ENCODE measurements at regions not wholly inside any gene's neighbourhood (a gene's known extent, or its start where the extent isn't known, plus 50 kb on each side); places are given as distances from the start of the nearest gene placed in this dataset.

- H3K4me2 ChIP-seq (ENCODE audit: low read length): no peak overlapping the region
- no peak overlapping the region for H3K23ac ChIP-seq (ENCODE audit: low read length)
- no peak overlapping the region for H3K56ac ChIP-seq (ENCODE audit: low read length)
- no peak overlapping the region for H3K27ac ChIP-seq (ENCODE audit: low read depth, low read length)
- no peak overlapping the region for H4K8ac ChIP-seq (ENCODE audit: low read depth, low read length)
- no peak overlapping the region for H2BK120ac ChIP-seq (ENCODE audit: low read depth, low read length)
- no peak overlapping the region for H2BK5ac ChIP-seq (ENCODE audit: low read length)
- no peak overlapping the region for H3K9ac ChIP-seq (ENCODE audit: low read length)
- no peak overlapping the region for H4K5ac ChIP-seq (ENCODE audit: low read length)
- no peak overlapping the region for H2BK15ac ChIP-seq (replicated peaks; ENCODE audit: low read depth)
- H3K36me3 ChIP-seq (ENCODE audit: control insufficient read depth, insufficient read depth, low read length): no peaks in the 10 kb centered on the region
- no CpG with 5 or more reads among the region's 1 CpG for WGBS (ENCODE audit: extremely low coverage, insufficient coverage, low lambda C conversion rate)
- H3K18ac ChIP-seq (ENCODE audit: low read length): no peak overlapping the region
- H3K79me2 ChIP-seq (ENCODE audit: control insufficient read depth, insufficient read depth, low read length): no peaks in the 10 kb centered on the region
- no peak overlapping the region for H2AK5ac ChIP-seq (ENCODE audit: low read length)
- H3K4ac ChIP-seq (ENCODE audit: low read depth, low read length): no peak overlapping the region
- no peak overlapping the region for H3K4me3 ChIP-seq (ENCODE audit: low read length)
- no peaks in the 10 kb centered on the region for H3K27me3 ChIP-seq (ENCODE audit: insufficient read depth, low read length, poor library complexity)
- no peaks in the 10 kb centered on the region for H3K79me1 ChIP-seq (ENCODE audit: low read length)
- no peak for DNase-seq
- H3K4me1 ChIP-seq (ENCODE audit: control insufficient read depth, low read depth, low read length): no peaks in the 10 kb centered on the region
Measured at GRCh38 chr6:69623357-69623756, 173.5 kb downstream of the LMBRD1 start.

- no peak overlapping the region for H2AK5ac ChIP-seq (ENCODE audit: low read length)
- H3K27ac ChIP-seq (ENCODE audit: low read depth, low read length): no peak overlapping the region
- H2BK120ac ChIP-seq (ENCODE audit: low read depth, low read length): no peak overlapping the region
- H3K4me3 ChIP-seq (ENCODE audit: low read length): no peak overlapping the region
- H3K23ac ChIP-seq (ENCODE audit: low read length): no peak overlapping the region
- no peaks in the 10 kb centered on the region for H3K79me1 ChIP-seq (ENCODE audit: low read length)
- H3K4me2 ChIP-seq (ENCODE audit: low read length): no peak overlapping the region
- H3K36me3 ChIP-seq (ENCODE audit: control insufficient read depth, insufficient read depth, low read length): no peaks in the 10 kb centered on the region
- H3K18ac ChIP-seq (ENCODE audit: low read length): no peak overlapping the region
- H2BK15ac ChIP-seq (replicated peaks; ENCODE audit: low read depth): no peak overlapping the region
- H4K8ac ChIP-seq (ENCODE audit: low read depth, low read length): no peak overlapping the region
- no peak overlapping the region for H2BK5ac ChIP-seq (ENCODE audit: low read length)
- no peaks in the 10 kb centered on the region for H3K27me3 ChIP-seq (ENCODE audit: insufficient read depth, low read length, poor library complexity)
- DNase-seq: peak; percentile 46
- H3K56ac ChIP-seq (ENCODE audit: low read length): no peak overlapping the region
- H3K9ac ChIP-seq (ENCODE audit: low read length): no peak overlapping the region
- no peak overlapping the region for H3K4ac ChIP-seq (ENCODE audit: low read depth, low read length)
- H3K4me1 ChIP-seq (ENCODE audit: control insufficient read depth, low read depth, low read length): no peaks in the 10 kb centered on the region
- H4K5ac ChIP-seq (ENCODE audit: low read length): no peak overlapping the region
- no CpG with 5 or more reads among the region's 2 CpGs for WGBS (ENCODE audit: extremely low coverage, insufficient coverage, low lambda C conversion rate)
- no peaks in the 10 kb centered on the region for H3K79me2 ChIP-seq (ENCODE audit: control insufficient read depth, insufficient read depth, low read length)
Measured at GRCh38 chr6:69622924-69623323, 173.9 kb downstream of the LMBRD1 start.

- no peak overlapping the region for H4K5ac ChIP-seq (ENCODE audit: low read length)
- no peaks in the 10 kb centered on the region for H3K4me1 ChIP-seq (ENCODE audit: control insufficient read depth, low read depth, low read length)
- no peak overlapping the region for H3K4me2 ChIP-seq (ENCODE audit: low read length)
- H4K8ac ChIP-seq (ENCODE audit: low read depth, low read length): peak overlapping the region; percentile 28
- H2AK5ac ChIP-seq (ENCODE audit: low read length): no peak overlapping the region
- H3K9ac ChIP-seq (ENCODE audit: low read length): no peak overlapping the region
- H3K79me1 ChIP-seq (ENCODE audit: low read length): no peaks in the 10 kb centered on the region
- H2BK5ac ChIP-seq (ENCODE audit: low read length): no peak overlapping the region
- peak; percentile 19 for DNase-seq
- no peak overlapping the region for H3K4me3 ChIP-seq (ENCODE audit: low read length)
- H3K36me3 ChIP-seq (ENCODE audit: control insufficient read depth, insufficient read depth, low read length): no peaks in the 10 kb centered on the region
- H3K56ac ChIP-seq (ENCODE audit: low read length): no peak overlapping the region
- H2BK120ac ChIP-seq (ENCODE audit: low read depth, low read length): no peak overlapping the region
- H3K18ac ChIP-seq (ENCODE audit: low read length): no peak overlapping the region
- no peaks in the 10 kb centered on the region for H3K79me2 ChIP-seq (ENCODE audit: control insufficient read depth, insufficient read depth, low read length)
- H2BK15ac ChIP-seq (replicated peaks; ENCODE audit: low read depth): no peak overlapping the region
- no peak overlapping the region for H3K4ac ChIP-seq (ENCODE audit: low read depth, low read length)
- H3K27me3 ChIP-seq (ENCODE audit: insufficient read depth, low read length, poor library complexity): no peaks in the 10 kb centered on the region
- H3K23ac ChIP-seq (ENCODE audit: low read length): no peak overlapping the region
- WGBS (ENCODE audit: extremely low coverage, insufficient coverage, low lambda C conversion rate): no CpG with 5 or more reads among the region's 3 CpGs
- H3K27ac ChIP-seq (ENCODE audit: low read depth, low read length): no peak overlapping the region
Measured at GRCh38 chr6:69622230-69622629, 174.6 kb downstream of the LMBRD1 start.

GRCh38 chr6:69617163-69617562 is 179.6 kb downstream of the LMBRD1 start:
- H3K4me3 ChIP-seq (ENCODE audit: low read length): no peak overlapping the region
- no peaks in the 10 kb centered on the region for H3K36me3 ChIP-seq (ENCODE audit: control insufficient read depth, insufficient read depth, low read length)
- no peak overlapping the region for H3K56ac ChIP-seq (ENCODE audit: low read length)
- H3K23ac ChIP-seq (ENCODE audit: low read length): no peak overlapping the region
- no peak overlapping the region for H2BK5ac ChIP-seq (ENCODE audit: low read length)
- H2BK120ac ChIP-seq (ENCODE audit: low read depth, low read length): no peak overlapping the region
- no peaks in the 10 kb centered on the region for H3K79me1 ChIP-seq (ENCODE audit: low read length)
- no peak overlapping the region for H3K18ac ChIP-seq (ENCODE audit: low read length)
- no peak for DNase-seq
- H4K8ac ChIP-seq (ENCODE audit: low read depth, low read length): no peak overlapping the region
- H3K4me1 ChIP-seq (ENCODE audit: control insufficient read depth, low read depth, low read length): no peaks in the 10 kb centered on the region
- no peak overlapping the region for H2BK15ac ChIP-seq (replicated peaks; ENCODE audit: low read depth)
- H3K27me3 ChIP-seq (ENCODE audit: insufficient read depth, low read length, poor library complexity): no peaks in the 10 kb centered on the region
- no peak overlapping the region for H3K4me2 ChIP-seq (ENCODE audit: low read length)
- no peaks in the 10 kb centered on the region for H3K79me2 ChIP-seq (ENCODE audit: control insufficient read depth, insufficient read depth, low read length)
- no CpG with 5 or more reads among the region's 7 CpGs for WGBS (ENCODE audit: extremely low coverage, insufficient coverage, low lambda C conversion rate)
- H3K9ac ChIP-seq (ENCODE audit: low read length): no peak overlapping the region
- no peak overlapping the region for H4K5ac ChIP-seq (ENCODE audit: low read length)
- H3K27ac ChIP-seq (ENCODE audit: low read depth, low read length): no peak overlapping the region
- H3K4ac ChIP-seq (ENCODE audit: low read depth, low read length): no peak overlapping the region
- no peak overlapping the region for H2AK5ac ChIP-seq (ENCODE audit: low read length)

- H3K4ac ChIP-seq (ENCODE audit: low read depth, low read length): no peak overlapping the region
Measured at GRCh38 chr6:69609836-69610472, 186.9 kb downstream of the LMBRD1 start.

GRCh38 chr6:69601132-69601531 is 195.7 kb downstream of the LMBRD1 start:
- Histone ChIP-seq H4K5ac (ENCODE audit: low read length) (no peak overlapping the region), H3K9ac (ENCODE audit: low read length) (no peak overlapping the region), H3K4me1 (ENCODE audit: control insufficient read depth, low read depth, low read length) (no peaks in the 10 kb centered on the region), H3K18ac (ENCODE audit: low read length) (no peak overlapping the region), H3K27ac (ENCODE audit: low read depth, low read length) (no peak overlapping the region), H3K36me3 (ENCODE audit: control insufficient read depth, insufficient read depth, low read length) (no peaks in the 10 kb centered on the region), H3K56ac (ENCODE audit: low read length) (no peak overlapping the region), H3K4ac (ENCODE audit: low read depth, low read length) (no peak overlapping the region), H2BK5ac (ENCODE audit: low read length) (no peak overlapping the region), H4K8ac (ENCODE audit: low read depth, low read length) (no peak overlapping the region), H3K4me3 (ENCODE audit: low read length) (no peak overlapping the region), H3K79me1 (ENCODE audit: low read length) (no peaks in the 10 kb centered on the region), H3K79me2 (ENCODE audit: control insufficient read depth, insufficient read depth, low read length) (no peaks in the 10 kb centered on the region), H3K23ac (ENCODE audit: low read length) (no peak overlapping the region), H2AK5ac (ENCODE audit: low read length) (no peak overlapping the region), H3K4me2 (ENCODE audit: low read length) (no peak overlapping the region), H2BK120ac (ENCODE audit: low read depth, low read length) (no peak overlapping the region), H3K27me3 (ENCODE audit: insufficient read depth, low read length, poor library complexity) (no peaks in the 10 kb centered on the region), H2BK15ac (replicated peaks; ENCODE audit: low read depth) (no peak overlapping the region)
- no peak for DNase-seq
- WGBS (ENCODE audit: extremely low coverage, insufficient coverage, low lambda C conversion rate): no CpG with 5 or more reads among the region's 10 CpGs

More at GRCh38 chr6:69609836-69610472, 186.9 kb downstream of the LMBRD1 start:
- no peak overlapping the region for H3K56ac ChIP-seq (ENCODE audit: low read length)
- no peak for DNase-seq
- no peaks in the 10 kb centered on the region for H3K4me1 ChIP-seq (ENCODE audit: control insufficient read depth, low read depth, low read length)
- H3K18ac ChIP-seq (ENCODE audit: low read length): no peak overlapping the region
- no peak overlapping the region for H3K4me2 ChIP-seq (ENCODE audit: low read length)
- no peaks in the 10 kb centered on the region for H3K79me1 ChIP-seq (ENCODE audit: low read length)
- no peak overlapping the region for H3K27ac ChIP-seq (ENCODE audit: low read depth, low read length)
- no peak overlapping the region for H2AK5ac ChIP-seq (ENCODE audit: low read length)
- H2BK5ac ChIP-seq (ENCODE audit: low read length): no peak overlapping the region
- H4K8ac ChIP-seq (ENCODE audit: low read depth, low read length): no peak overlapping the region
- no peak overlapping the region for H2BK15ac ChIP-seq (replicated peaks; ENCODE audit: low read depth)
- no CpG with 5 or more reads among the region's 2 CpGs for WGBS (ENCODE audit: extremely low coverage, insufficient coverage, low lambda C conversion rate)
- H3K36me3 ChIP-seq (ENCODE audit: control insufficient read depth, insufficient read depth, low read length): no peaks in the 10 kb centered on the region
- H2BK120ac ChIP-seq (ENCODE audit: low read depth, low read length): no peak overlapping the region
- no peak overlapping the region for H4K5ac ChIP-seq (ENCODE audit: low read length)
- H3K9ac ChIP-seq (ENCODE audit: low read length): no peak overlapping the region
- H3K79me2 ChIP-seq (ENCODE audit: control insufficient read depth, insufficient read depth, low read length): no peaks in the 10 kb centered on the region
- H3K23ac ChIP-seq (ENCODE audit: low read length): no peak overlapping the region
- H3K27me3 ChIP-seq (ENCODE audit: insufficient read depth, low read length, poor library complexity): no peaks in the 10 kb centered on the region
- no peak overlapping the region for H3K4me3 ChIP-seq (ENCODE audit: low read length)

All from mesendoderm (in vitro differentiated cells).